B cell (primary cell): ENCODE measurements at regions not wholly inside any gene's neighbourhood (a gene's known extent, or its start where the extent isn't known, plus 50 kb on each side); places are given as distances from the start of the nearest gene placed in this dataset.

Source experiments
- ATAC-seq: fragments of 200-7000 bp; cut with Tn5 transposase; one replicate; pipeline ENCODE4 v1.10.0; 2021; ENCODE audit warnings: low read depth, mild to moderate bottlenecking, moderate number of reproducible peaks, moderate library complexity
- CTCF ChIA-PET: fragments of 350-600 bp; sonication (Branson Sonifier 250); formaldehyde crosslinking; loops from one replicate; lab custom pipeline; 2021; ENCODE audit warnings: antibody characterized with exemption, inconsistent platforms; lab: Charles Lee
- POLR2A ChIA-PET: fragments of 350-600 bp; sonication (Branson Sonifier 250); formaldehyde crosslinking; loops from one replicate; lab custom pipeline; 2021; ENCODE audit warnings: antibody characterized with exemption; lab: Charles Lee
- DNase-seq: peaks from one replicate; pipeline ENCODE4 v3.0.0; 2013
- H2AFZ ChIP-seq: 2 replicates; pipeline ENCODE4 v1.6.1; 2012; ENCODE audit warnings: mild to moderate bottlenecking, low read depth, low read length; ENCODE audit not compliant: insufficient read depth, poor library complexity, severe bottlenecking
- H3K27ac ChIP-seq, 2 donors: 1 replicate in 1 of 2; 2 replicates in 1 of 2; pipeline ENCODE4 v1.5.1; 2012 to 2013; ENCODE audit warnings: low read length in 2 of 2, mild to moderate bottlenecking in 2 of 2, moderate library complexity in 1 of 2
- H3K27me3 ChIP-seq, 4 experiments: fragments of 200-600 bp in 1 of 4; sonication (generic) in 1 of 4; replicated peaks in 1 of 4; 1 replicate in 2 of 4; 2 replicates in 2 of 4; pipeline versions ENCODE4 v1.6.1 to v1.7.0; 2013 to 2016; ENCODE audit warnings: low read length in 3 of 4, mild to moderate bottlenecking in 2 of 4, mixed read lengths in 1 of 4, moderate library complexity in 1 of 4; ENCODE audit not compliant: insufficient read depth in 4 of 4, control insufficient read depth in 3 of 4; ENCODE audit errors: control extremely low read depth in 1 of 4
- H3K36me3 ChIP-seq, 2 experiments: replicated peaks in 1 of 2; 1 replicate in 1 of 2; 2 replicates in 1 of 2; pipeline versions ENCODE4 v1.6.1 to v1.7.1; 2013; ENCODE audit warnings: low read length in 1 of 2; ENCODE audit not compliant: insufficient read depth in 2 of 2, control insufficient read depth in 1 of 2; ENCODE audit errors: control extremely low read depth in 1 of 2, extremely low read depth in 1 of 2
- H3K4me1 ChIP-seq, 2 donors: fragments of 200-600 bp in 1 of 2; sonication (generic) in 1 of 2; 1 replicate in 1 of 2; 2 replicates in 1 of 2; pipeline versions ENCODE4 v1.5.1 to v1.6.1; 2013 to 2017; ENCODE audit warnings: low read length in 2 of 2; ENCODE audit not compliant: control insufficient read depth in 2 of 2, insufficient read depth in 2 of 2
- H3K4me2 ChIP-seq: replicated peaks from 2 replicates; pipeline ENCODE3; 2012; ENCODE audit warnings: mild to moderate bottlenecking, low read depth, low read length; ENCODE audit not compliant: poor library complexity, severe bottlenecking
- H3K4me3 ChIP-seq, 5 experiments: fragments of 200-600 bp in 1 of 5; sonication (generic) in 1 of 5; 1 replicate in 3 of 5; 2 replicates in 2 of 5; pipeline versions ENCODE4 v1.5.1 to v1.7.0; 2011 to 2016; ENCODE audit warnings: low read length in 4 of 5, mild to moderate bottlenecking in 4 of 5, low read depth in 2 of 5, control low read depth in 1 of 5, moderate library complexity in 1 of 5; ENCODE audit not compliant: insufficient read depth in 1 of 5; ENCODE audit errors: control extremely low read depth in 1 of 5, extremely low read depth in 1 of 5
- H3K79me2 ChIP-seq: fragments of 200-600 bp; sonication (generic); one replicate; pipeline ENCODE4 v1.6.0; 2016; ENCODE audit warnings: low read length; ENCODE audit not compliant: control insufficient read depth, insufficient read depth
- H3K9ac ChIP-seq: fragments of 200-600 bp; sonication (generic); 2 replicates; pipeline ENCODE4 v1.6.1; 2017; ENCODE audit warnings: mild to moderate bottlenecking, low read length, moderate library complexity
- H3K9me3 ChIP-seq, 3 donors: one replicate each; pipeline versions ENCODE4 v1.6.1 to v1.7.1; 2013; ENCODE audit warnings: low read length in 2 of 3; ENCODE audit not compliant: control insufficient read depth in 2 of 3, insufficient read depth in 1 of 3; ENCODE audit errors: control extremely low read depth in 1 of 3
- H4K20me1 ChIP-seq: 2 replicates; pipeline ENCODE4 v1.6.0; 2012; ENCODE audit warnings: mild to moderate bottlenecking, low read length; ENCODE audit not compliant: insufficient read depth, control insufficient read depth, poor library complexity, severe bottlenecking
- H3K27ac Mint-ChIP-seq: one replicate; pipeline ENCODE4 v1.8.0; 2021; ENCODE audit warnings: mixed read lengths
- H3K27me3 Mint-ChIP-seq: one replicate; pipeline ENCODE4 v1.8.0; 2021; ENCODE audit warnings: mixed read lengths
- H3K4me1 Mint-ChIP-seq: one replicate; pipeline ENCODE4 v1.8.0; 2021; ENCODE audit warnings: mixed read lengths
- H3K4me3 Mint-ChIP-seq: one replicate; pipeline ENCODE4 v1.8.0; 2021; ENCODE audit warnings: mixed read lengths
- H3K9me3 Mint-ChIP-seq: one replicate; pipeline ENCODE4 v1.8.0; 2022; ENCODE audit warnings: mixed read lengths; ENCODE audit not compliant: insufficient read depth
- CTCF ChIP-seq: fragments of 200-600 bp; IDR thresholded peaks from one replicate; pipeline ENCODE4 v1.8.0; 2022; ENCODE audit warnings: antibody characterized with exemption, mild to moderate bottlenecking
- EZH2 ChIP-seq: IDR thresholded peaks from 2 replicates; pipeline ENCODE4 v1.6.1; 2012; ENCODE audit warnings: borderline replicate concordance, low read depth, mild to moderate bottlenecking, moderate library complexity, low read length; ENCODE audit not compliant: insufficient read depth, poor library complexity, severe bottlenecking
- WGBS: methylation state at CpG from one replicate; pipeline ENCODE4 v1.1.5; 2013; ENCODE audit warnings: missing lambda C conversion rate; ENCODE audit not compliant: insufficient coverage; 5-methylcytosine and 5-hydroxymethylcytosine counted together
- intact Hi-C: fragments of 100-400 bp; cut with micrococcal nuclease; formaldehyde crosslinking; loops from one replicate; pipeline ENCODE4 v1.10.0; 2022

- H3K27ac ChIP-seq = no peak overlapping the region
- no peaks in the 10 kb centered on the region for H3K27me3 Mint-ChIP-seq
- peaks cover 3% of the 10 kb centered on the region in 2 donors for H3K4me1 ChIP-seq
- H3K79me2 ChIP-seq = no peaks in the 10 kb centered on the region
- DNase-seq (no peak), ATAC-seq (no peak)
- TF ChIP-seq EZH2 (no peak), CTCF (no peak)
- no peaks in the 10 kb centered on the region for H3K36me3 ChIP-seq
- no peaks in the 10 kb centered on the region for H4K20me1 ChIP-seq
- no peaks in the 10 kb centered on the region for H3K9me3 ChIP-seq
- H3K9me3 Mint-ChIP-seq = no peaks in the 10 kb centered on the region
- H3K4me3 Mint-ChIP-seq = no peak overlapping the region
- no peak overlapping the region for H3K4me2 ChIP-seq
- peaks cover 5% of the 10 kb centered on the region for H3K4me1 Mint-ChIP-seq
- 97% methylated on average over 3 of the region's 3 CpGs for WGBS
- ChIA-PET POLR2A (no interaction called here), CTCF (no interaction called here)
- intact Hi-C loops = no loop called here
- H3K27ac Mint-ChIP-seq = no peak overlapping the region
- H3K27me3 ChIP-seq = no peaks in the 10 kb centered on the region
- no peak overlapping the region for H3K9ac ChIP-seq
- H3K4me3 ChIP-seq = no peak overlapping the region
- H2AFZ ChIP-seq = no peak overlapping the region
These were observed 76.2 kb downstream of the NABP1 start for GRCh38 chr2:191754103-191754502.

GRCh38 chr2:191756761-191757160 is 78.8 kb downstream of the NABP1 start:
- Histone ChIP-seq H3K27me3 (no peaks in the 10 kb centered on the region), H3K4me1 (peaks cover 3% of the 10 kb centered on the region in 2 donors), H2AFZ (no peak overlapping the region), H4K20me1 (no peaks in the 10 kb centered on the region), H3K4me2 (no peak overlapping the region), H3K27ac (no peak overlapping the region), H3K4me3 (no peak overlapping the region), H3K36me3 (no peaks in the 10 kb centered on the region), H3K9me3 (no peaks in the 10 kb centered on the region), H3K9ac (no peak overlapping the region), H3K79me2 (no peaks in the 10 kb centered on the region)
- Mint-ChIP-seq H3K9me3 (no peaks in the 10 kb centered on the region), H3K4me3 (no peak overlapping the region), H3K27ac (no peak overlapping the region), H3K4me1 (peaks cover 5% of the 10 kb centered on the region), H3K27me3 (no peaks in the 10 kb centered on the region)
- intact Hi-C loops = no loop called here
- 87% methylated on average over 3 of the region's 4 CpGs for WGBS
- ATAC-seq (no peak), DNase-seq (no peak)
- ChIA-PET CTCF (interaction anchor here (0.7 to 3.8 kb wide), 5 partner anchors 13 to 719 kb away, joined by 3 to 21 read pairs (median 3); no protein-coding TSS in a partner anchor), POLR2A (no interaction called here)
- TF ChIP-seq CTCF (no peak), EZH2 (no peak)
